Liver (tissue), 8 donors: ENCODE measurements at regions not wholly inside any gene's neighbourhood (a gene's known extent, or its start where the extent isn't known, plus 50 kb on each side); places are given as distances from the start of the nearest gene placed in this dataset.

Source experiments
- DNase-seq: peaks from one replicate; pipeline ENCODE4 v3.0.0-alpha.2; 2017; ENCODE audit warnings: low spot score
- H3K27ac ChIP-seq, 2 donors: one replicate each; pipeline ENCODE4 v1.7.0; 2013; ENCODE audit warnings: inconsistent platforms in 2 of 2, low read length in 2 of 2, control low read depth in 1 of 2, low read depth in 1 of 2, mild to moderate bottlenecking in 1 of 2
- H3K27me3 ChIP-seq, 4 donors: one replicate each; pipeline versions ENCODE4 v1.6.1 to v1.7.0; 2013; ENCODE audit warnings: low read length in 3 of 4, inconsistent platforms in 1 of 4, mild to moderate bottlenecking in 1 of 4, moderate library complexity in 1 of 4; ENCODE audit not compliant: control insufficient read depth in 4 of 4, insufficient read depth in 4 of 4
- H3K36me3 ChIP-seq, 4 donors: one replicate each; pipeline versions ENCODE4 v1.6.1 to v1.7.0; 2013; ENCODE audit warnings: low read length in 3 of 4, mild to moderate bottlenecking in 3 of 4, low read depth in 1 of 4, moderate library complexity in 1 of 4; ENCODE audit not compliant: control insufficient read depth in 4 of 4, insufficient read depth in 3 of 4
- H3K4me1 ChIP-seq, 4 donors: one replicate each; pipeline versions ENCODE4 v1.6.1 to v1.7.0; 2013; ENCODE audit warnings: low read length in 3 of 4, mild to moderate bottlenecking in 3 of 4, moderate library complexity in 1 of 4; ENCODE audit not compliant: control insufficient read depth in 4 of 4, insufficient read depth in 4 of 4
- H3K4me3 ChIP-seq, 3 donors: one replicate each; pipeline versions ENCODE4 v1.6.1 to v1.7.0; 2013; ENCODE audit warnings: low read length in 3 of 3, control low read depth in 1 of 3, low read depth in 1 of 3, mild to moderate bottlenecking in 1 of 3
- H3K9ac ChIP-seq, 2 donors: one replicate each; pipeline ENCODE4 v1.7.0; 2013; ENCODE audit warnings: low read length in 2 of 2, mild to moderate bottlenecking in 2 of 2, moderate library complexity in 2 of 2, control low read depth in 1 of 2, low read depth in 1 of 2
- H3K9me3 ChIP-seq, 4 donors: one replicate each; pipeline versions ENCODE4 v1.6.1 to v1.7.0; 2013; ENCODE audit warnings: low read length in 3 of 4; ENCODE audit not compliant: control insufficient read depth in 4 of 4
- CTCF ChIP-seq: fragments of 150-350 bp; IDR thresholded peaks from 2 replicates; pipeline ENCODE4 v1.5.1; 2017; ENCODE audit warnings: improper control_type of control experiment, low read depth, low read length; ENCODE audit not compliant: missing input control
- EGR1 ChIP-seq, 2 donors: IDR thresholded peaks; 2 replicates each; pipeline ENCODE4 v1.6.1; 2016 to 2018; ENCODE audit warnings: antibody characterized with exemption in 2 of 2, low read depth in 2 of 2
- FOXA1 ChIP-seq: IDR thresholded peaks from 2 replicates; pipeline ENCODE4 v1.6.1; 2016; ENCODE audit warnings: antibody characterized with exemption
- FOXA2 ChIP-seq: IDR thresholded peaks from 2 replicates; pipeline ENCODE4 v1.6.1; 2016; ENCODE audit warnings: antibody characterized with exemption
- GABPA ChIP-seq, 2 donors: IDR thresholded peaks in 1 of 2; conservative IDR thresholded peaks in 1 of 2; 2 replicates each; pipeline ENCODE4 v1.6.1; 2016; ENCODE audit warnings: antibody characterized with exemption in 2 of 2, mild to moderate bottlenecking in 1 of 2, moderate library complexity in 1 of 2
- HNF4A ChIP-seq, 2 donors: conservative IDR thresholded peaks; 2 replicates each; pipeline ENCODE4 v1.6.1; 2016; ENCODE audit warnings: antibody characterized with exemption in 2 of 2, mild to moderate bottlenecking in 2 of 2
- HNF4G ChIP-seq: IDR thresholded peaks from 2 replicates; pipeline ENCODE4 v1.6.1; 2016; ENCODE audit warnings: antibody characterized with exemption
- NR2F2 ChIP-seq: IDR thresholded peaks from 2 replicates; pipeline ENCODE4 v1.6.1; 2016; ENCODE audit warnings: antibody characterized with exemption
- RAD21 ChIP-seq, 2 donors: IDR thresholded peaks; 2 replicates each; pipeline ENCODE4 v1.6.1; 2016; ENCODE audit warnings: antibody characterized with exemption in 2 of 2, mild to moderate bottlenecking in 2 of 2
- REST ChIP-seq: IDR thresholded peaks from 2 replicates; pipeline ENCODE4 v1.6.1; 2016; ENCODE audit warnings: antibody characterized with exemption, mild to moderate bottlenecking
- RXRA ChIP-seq, 2 donors: IDR thresholded peaks; 2 replicates each; pipeline ENCODE4 v1.6.1; 2017 to 2018; ENCODE audit warnings: antibody characterized with exemption in 2 of 2, mild to moderate bottlenecking in 1 of 2
- TAF1 ChIP-seq: conservative IDR thresholded peaks from 2 replicates; pipeline ENCODE4 v1.6.1; 2016; ENCODE audit warnings: antibody characterized with exemption, mild to moderate bottlenecking
- YY1 ChIP-seq: IDR thresholded peaks from 2 replicates; pipeline ENCODE4 v1.6.1; 2016; ENCODE audit warnings: antibody characterized with exemption, mild to moderate bottlenecking
- ZBTB33 ChIP-seq: IDR thresholded peaks from 2 replicates; pipeline ENCODE4 v1.6.1; 2016; ENCODE audit warnings: antibody characterized with exemption
- WGBS: extraction: QIAGEN DNeasy Blood & Tissue Kit; methylation state at CpG from one replicate; pipeline ENCODE4 v1.1.7; 2013; 5-methylcytosine and 5-hydroxymethylcytosine counted together
- TF ChIP-seq, protein P1 (sequence below): IDR thresholded peaks from 2 replicates; pipeline ENCODE4 v1.6.1; 2016; ENCODE audit warnings: antibody characterized with exemption
- donor health status: healthy.
- donor health status: healthy.
- donor health status: healthy.
- donor health status: healthy.
- donor health status: healthy.

DNA sequence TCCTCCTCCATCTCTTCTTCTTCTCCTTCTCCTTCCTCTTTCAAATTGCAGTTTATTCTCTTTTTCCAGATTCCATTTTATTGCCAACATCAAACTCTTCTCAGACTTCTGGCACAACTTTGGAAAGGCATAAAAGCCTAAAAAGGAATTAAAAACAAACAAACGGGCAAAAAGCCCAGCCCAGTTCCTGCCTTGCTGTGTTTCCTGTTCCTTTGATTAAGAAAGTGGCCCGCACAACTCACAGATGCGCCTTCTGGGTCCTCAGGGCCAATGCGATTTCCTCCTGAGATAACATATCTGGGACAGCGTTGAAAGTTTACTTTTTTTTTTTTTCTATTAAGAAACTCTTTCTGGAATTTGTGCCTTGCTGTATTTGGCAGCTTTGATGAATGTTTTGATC is 158.7 kb upstream of the UBE3A start:
- 63% methylated on average over 5 of the region's 5 CpGs for WGBS
- DNase-seq = no peak
- no peak overlapping the region for H3K27ac ChIP-seq
- no peak overlapping the region for H3K9ac ChIP-seq
- peaks cover 0 to 3% (median 0%) of the 10 kb centered on the region in 4 donors for H3K4me1 ChIP-seq
- H3K4me3 ChIP-seq = no peak overlapping the region
- peaks cover 0 to 3% (median 0%) of the 10 kb centered on the region in 4 donors for H3K9me3 ChIP-seq
- TF ChIP-seq, protein P1, sequence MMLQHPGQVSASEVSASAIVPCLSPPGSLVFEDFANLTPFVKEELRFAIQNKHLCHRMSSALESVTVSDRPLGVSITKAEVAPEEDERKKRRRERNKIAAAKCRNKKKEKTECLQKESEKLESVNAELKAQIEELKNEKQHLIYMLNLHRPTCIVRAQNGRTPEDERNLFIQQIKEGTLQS = no peak
- TF ChIP-seq YY1 (no peak), FOXA2 (no peak), TAF1 (no peak), FOXA1 (no peak), RAD21 (IDR thresholded peaks at IDR 0.05) (no peak), NR2F2 (peak; percentile 33), GABPA (IDR thresholded peaks at IDR 0.05 in 1 of 2, conservative IDR thresholded peaks at IDR 0.05 in 1 of 2) (no peak), HNF4A (conservative IDR thresholded peaks at IDR 0.05) (no peak)
- H3K36me3 ChIP-seq = no peaks in the 10 kb centered on the region
- H3K27me3 ChIP-seq = no peaks in the 10 kb centered on the region

DNA sequence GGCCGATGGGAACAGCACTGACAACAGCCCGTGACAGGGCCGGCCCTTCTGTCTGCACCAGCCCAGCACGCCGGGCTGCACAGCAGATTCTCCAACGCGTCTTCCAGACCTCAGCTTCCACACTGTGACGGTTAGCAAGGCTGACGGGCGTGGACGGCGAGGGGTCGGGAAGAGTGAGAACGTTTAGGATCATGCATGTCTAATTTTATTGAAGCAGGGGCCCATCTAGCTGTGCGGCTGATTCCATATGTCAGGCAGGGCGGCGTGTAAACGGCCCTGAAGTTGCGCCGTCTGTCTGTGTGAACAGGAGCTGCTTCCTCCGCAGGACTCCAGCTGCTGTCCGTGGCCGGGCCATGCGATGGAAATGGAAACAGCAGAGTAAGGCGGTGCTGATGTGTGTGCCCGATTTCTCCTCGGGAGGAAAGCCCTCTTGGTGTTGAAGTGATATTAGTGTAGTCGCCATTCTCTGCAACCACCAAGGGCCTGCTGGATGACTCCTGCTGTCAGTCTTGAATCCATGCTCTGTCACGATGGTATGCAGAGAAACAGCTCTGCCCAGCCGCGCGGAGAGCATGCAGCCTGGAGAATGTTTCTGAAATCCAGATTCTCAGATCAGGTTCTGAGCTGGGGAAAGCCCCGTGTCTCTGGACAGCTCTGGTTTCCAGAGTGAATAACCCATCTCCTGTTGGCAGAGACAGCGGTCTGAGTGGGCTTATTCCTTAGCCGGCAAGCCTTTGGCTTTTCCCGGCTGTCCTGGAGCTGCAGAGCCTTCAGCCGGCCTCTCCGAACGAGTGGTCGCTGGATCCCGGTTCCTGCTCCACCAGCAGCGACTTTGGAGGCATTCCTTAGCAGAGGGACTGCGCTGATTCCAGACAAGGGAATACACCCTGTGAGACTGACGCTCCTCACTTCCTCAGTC is 158.1 kb upstream of the UBE3A start:
- no peak for TF ChIP-seq FOXA1
- TF ChIP-seq ZBTB33 = no peak
- TF ChIP-seq RAD21 (IDR thresholded peaks at IDR 0.05) = no peak
- no peak for TF ChIP-seq HNF4G
- no peak for TF ChIP-seq HNF4A (conservative IDR thresholded peaks at IDR 0.05)
- TF ChIP-seq EGR1 (IDR thresholded peaks at IDR 0.05; ENCODE audit: low read depth in 2 of 2) = no peak
- TF ChIP-seq GABPA (IDR thresholded peaks at IDR 0.05 in 1 of 2, conservative IDR thresholded peaks at IDR 0.05 in 1 of 2) = no peak
- TF ChIP-seq TAF1 = no peak
- Histone ChIP-seq H3K27ac (no peak overlapping the region), H3K36me3 (no peaks in the 10 kb centered on the region), H3K27me3 (no peaks in the 10 kb centered on the region), H3K4me1 (peaks cover 0 to 3% (median 0%) of the 10 kb centered on the region in 4 donors), H3K9ac (no peak overlapping the region), H3K9me3 (peaks cover 0 to 3% (median 0%) of the 10 kb centered on the region in 4 donors), H3K4me3 (no peak overlapping the region)
- 83% methylated on average over 44 of the region's 44 CpGs for WGBS
- no peak for DNase-seq

GRCh38 chr15:25587616-25588340 is 149.0 kb upstream of the UBE3A start:
- no peak overlapping the region for H3K27ac ChIP-seq
- TF ChIP-seq FOXA1 = no peak
- TF ChIP-seq CTCF = no peak
- TF ChIP-seq, protein P1 = no peak
- no peak for TF ChIP-seq FOXA2
- TF ChIP-seq REST = no peak
- no peak for TF ChIP-seq EGR1 (IDR thresholded peaks at IDR 0.05; ENCODE audit: low read depth in 2 of 2)
- no peak for TF ChIP-seq RXRA (IDR thresholded peaks at IDR 0.05)
- TF ChIP-seq HNF4A (conservative IDR thresholded peaks at IDR 0.05) = no peak
- TF ChIP-seq GABPA (IDR thresholded peaks at IDR 0.05 in 1 of 2, conservative IDR thresholded peaks at IDR 0.05 in 1 of 2) = no peak
- no peak overlapping the region for H3K9ac ChIP-seq
- peaks cover 0 to 5% (median 3%) of the 10 kb centered on the region in 4 donors for H3K9me3 ChIP-seq
- 71% methylated on average over 7 of the region's 7 CpGs for WGBS
- H3K4me3 ChIP-seq = no peak overlapping the region
- no peaks in the 10 kb centered on the region for H3K4me1 ChIP-seq
- H3K27me3 ChIP-seq = no peaks in the 10 kb centered on the region
- DNase-seq = no peak
- H3K36me3 ChIP-seq = no peaks in the 10 kb centered on the region
